MCF 10A (cell line): ENCODE measurements at regions not wholly inside any gene's neighbourhood (a gene's known extent, or its start where the extent isn't known, plus 50 kb on each side); places are given as distances from the start of the nearest gene placed in this dataset.

Experiments
- BruUV-seq: library from RNA; stranded (reverse); fragments of 400-500 nt; replicated peaks from 2 replicates; lab custom pipeline; 2021; lab: Mats Ljungman, UMichigan
- CTCF ChIA-PET: fragments of 300-600 bp; sonication (Branson Sonifier 250); formaldehyde crosslinking; extraction: SDS; loops from one replicate; lab custom pipeline; 2021; ENCODE audit warnings: antibody characterized with exemption, inconsistent platforms; lab: Yijun Ruan, JAX
- POLR2A ChIA-PET: fragments of 300-600, 350-650 bp; sonication (Branson Sonifier 250); formaldehyde crosslinking; extraction: SDS; loops from one replicate; lab custom pipeline; 2020; ENCODE audit warnings: antibody characterized with exemption, inconsistent platforms; lab: Yijun Ruan, JAX
- DNase-seq: peaks from one replicate; pipeline ENCODE4 v3.0.0-alpha.2; 2018; ENCODE audit not compliant: unreplicated experiment
- H3K27ac Mint-ChIP-seq: one replicate; pipeline ENCODE4 v1.8.0; 2022; ENCODE audit warnings: mild to moderate bottlenecking, low read depth, mixed read lengths; ENCODE audit not compliant: unreplicated experiment
- H3K27me3 Mint-ChIP-seq: one replicate; pipeline ENCODE4 v1.8.0; 2022; ENCODE audit warnings: mixed read lengths; ENCODE audit not compliant: insufficient read depth, unreplicated experiment
- H3K36me3 Mint-ChIP-seq: one replicate; pipeline ENCODE4 v1.8.0; 2022; ENCODE audit warnings: mild to moderate bottlenecking, moderate library complexity, mixed read lengths; ENCODE audit not compliant: insufficient read depth, unreplicated experiment
- H3K4me1 Mint-ChIP-seq: one replicate; pipeline ENCODE4 v1.8.0; 2022; ENCODE audit warnings: mixed read lengths; ENCODE audit not compliant: insufficient read depth, unreplicated experiment
- H3K4me3 Mint-ChIP-seq: one replicate; pipeline ENCODE4 v1.8.0; 2022; ENCODE audit warnings: mild to moderate bottlenecking, moderate library complexity, mixed read lengths; ENCODE audit not compliant: unreplicated experiment
- H3K9me3 Mint-ChIP-seq: one replicate; pipeline ENCODE4 v1.8.0; 2022; ENCODE audit warnings: mixed read lengths; ENCODE audit not compliant: unreplicated experiment
- CTCF ChIP-seq: fragments of 200-600 bp; IDR thresholded peaks from one replicate; pipeline ENCODE4 v1.8.0; 2022; ENCODE audit warnings: antibody characterized with exemption, mild to moderate bottlenecking; ENCODE audit not compliant: unreplicated experiment
- intact Hi-C: fragments of 100-400 bp; cut with micrococcal nuclease; formaldehyde crosslinking; loops from 2 replicates; pipeline ENCODE4 v1.14.1; 2022

GRCh38 chr6:963456-963855 lies 270.5 kb upstream of the EXOC2 start:
- ChIA-PET POLR2A (no interaction called here), CTCF (no interaction called here)
- no peak for DNase-seq
- intact Hi-C loops = no loop called here
- no peak overlapping the region for H3K27ac Mint-ChIP-seq
- H3K9me3 Mint-ChIP-seq = no peaks in the 10 kb centered on the region
- TF ChIP-seq CTCF = no peak
- no peak overlapping the region for H3K4me3 Mint-ChIP-seq
- BruUV-seq = no TSS peak
- peaks cover 38% of the 10 kb centered on the region for H3K27me3 Mint-ChIP-seq
- H3K36me3 Mint-ChIP-seq = no peaks in the 10 kb centered on the region
- H3K4me1 Mint-ChIP-seq = peaks cover 4% of the 10 kb centered on the region

- intact Hi-C loops = no loop called here
These were observed 268.5 kb upstream of the EXOC2 start for GRCh38 chr6:961407-961960.

GRCh38 chr6:960356-960755 lies 267.4 kb upstream of the EXOC2 start:
- no TSS peak for BruUV-seq
- POLR2A ChIA-PET = interaction anchor here (0.6 to 1.0 kb wide), 2 partner anchors 10 to 17 kb away, joined by 4 to 8 read pairs; no protein-coding TSS in a partner anchor
- DNase-seq = no peak
- CTCF ChIA-PET = interaction anchor here (0.6 kb wide), 2 partner anchors 35 to 382 kb away, joined by 4 to 7 read pairs; no protein-coding TSS in a partner anchor
- intact Hi-C loops = no loop called here
- Mint-ChIP-seq H3K27ac (no peak overlapping the region), H3K9me3 (no peaks in the 10 kb centered on the region), H3K27me3 (peaks cover 16% of the 10 kb centered on the region), H3K36me3 (no peaks in the 10 kb centered on the region), H3K4me1 (no peaks in the 10 kb centered on the region), H3K4me3 (no peak overlapping the region)
- no peak for TF ChIP-seq CTCF

More at GRCh38 chr6:961407-961960, 268.5 kb upstream of the EXOC2 start:
- H3K27me3 Mint-ChIP-seq = peaks cover 21% of the 10 kb centered on the region
- H3K36me3 Mint-ChIP-seq = no peaks in the 10 kb centered on the region
- H3K27ac Mint-ChIP-seq = no peak overlapping the region
- BruUV-seq = no TSS peak
- CTCF ChIA-PET = no interaction called here
- TF ChIP-seq CTCF = no peak
- H3K9me3 Mint-ChIP-seq = no peaks in the 10 kb centered on the region
- H3K4me3 Mint-ChIP-seq = no peak overlapping the region
- POLR2A ChIA-PET = interaction anchor here (0.6 to 1.6 kb wide), 3 partner anchors 7 to 12 kb away, joined by 3 to 8 read pairs (median 5); no protein-coding TSS in a partner anchor
- no peaks in the 10 kb centered on the region for H3K4me1 Mint-ChIP-seq
- DNase-seq = no peak

GRCh38 chr6:958488-958887 lies 265.5 kb upstream of the EXOC2 start:
- no peaks in the 10 kb centered on the region for H3K4me1 Mint-ChIP-seq
- H3K27ac Mint-ChIP-seq = no peak overlapping the region
- ChIA-PET CTCF (interaction anchor here (0.6 to 0.9 kb wide), 2 partner anchors 14 to 270 kb away, joined by 3 to 4 read pairs; no protein-coding TSS in a partner anchor), POLR2A (interaction anchor here (1.0 kb wide), 1 partner anchor 13 kb away, joined by 3 read pairs; no protein-coding TSS in a partner anchor)
- intact Hi-C loops = no loop called here
- no peak for TF ChIP-seq CTCF
- H3K27me3 Mint-ChIP-seq = peaks cover 16% of the 10 kb centered on the region
- no peak overlapping the region for H3K4me3 Mint-ChIP-seq
- H3K9me3 Mint-ChIP-seq = no peaks in the 10 kb centered on the region
- no TSS peak for BruUV-seq
- no peaks in the 10 kb centered on the region for H3K36me3 Mint-ChIP-seq
- DNase-seq = peak; percentile 39
